Thyroid gland (tissue), 4 donors: ENCODE measurements at regions not wholly inside any gene's neighbourhood (a gene's known extent, or its start where the extent isn't known, plus 50 kb on each side); places are given as distances from the start of the nearest gene placed in this dataset.

Experiments
- DNase-seq, 2 donors: peaks; one replicate each; pipeline ENCODE4 v3.0.0-alpha.2; 2019
- H3K27ac ChIP-seq, 3 donors: fragments of 200-600 bp; sonication (generic); 1 replicate in 2 of 3; 2 replicates in 1 of 3; pipeline ENCODE4 v1.5.1; 2016 to 2019; ENCODE audit warnings: mild to moderate bottlenecking in 1 of 3, moderate library complexity in 1 of 3
- H3K27me3 ChIP-seq: fragments of 200-600 bp; sonication (generic); one replicate; pipeline ENCODE4 v1.5.1; 2019
- H3K36me3 ChIP-seq, 2 donors: fragments of 200-600 bp; sonication (generic); one replicate each; pipeline ENCODE4 v1.5.1; 2016 to 2019
- H3K4me1 ChIP-seq, 2 donors: fragments of 200-600 bp; sonication (generic); one replicate each; pipeline ENCODE4 v1.5.1; 2017 to 2019
- H3K4me3 ChIP-seq, 3 donors: fragments of 200-600 bp; sonication (generic); replicated peaks in 1 of 3; 1 replicate in 2 of 3; 2 replicates in 1 of 3; pipeline ENCODE4 v1.5.1; 2016; ENCODE audit warnings: mild to moderate bottlenecking in 1 of 3
- H3K9me3 ChIP-seq: fragments of 200-600 bp; sonication (generic); one replicate; pipeline ENCODE4 v1.5.1; 2017
- POLR2A ChIP-seq, 2 donors: fragments of 450-650 bp; IDR thresholded peaks; one replicate each; pipeline ENCODE4 v1.6.1; 2017; ENCODE audit warnings: antibody characterized with exemption in 2 of 2, mild to moderate bottlenecking in 2 of 2, moderate library complexity in 1 of 2
- WGBS, 2 donors: methylation state at CpG; one replicate each; pipeline ENCODE4 v1.1.5; 2017; 5-methylcytosine and 5-hydroxymethylcytosine counted together
- intact Hi-C: fragments of 100-400 bp; cut with DNase I; formaldehyde crosslinking; loops from one replicate; pipeline ENCODE4 v1.15.1; 2023
- TF ChIP-seq, protein P1 (sequence below), 6 experiments: fragments of 200-600 bp in 3 of 6; fragments of 450-650 bp in 3 of 6; sonication (generic) in 3 of 6; IDR thresholded peaks; one replicate each; pipeline ENCODE4 v1.5.1; 2016 to 2019; ENCODE audit warnings: antibody characterized with exemption in 6 of 6, mild to moderate bottlenecking in 2 of 6, inconsistent platforms in 1 of 6, moderate library complexity in 1 of 6

DNA sequence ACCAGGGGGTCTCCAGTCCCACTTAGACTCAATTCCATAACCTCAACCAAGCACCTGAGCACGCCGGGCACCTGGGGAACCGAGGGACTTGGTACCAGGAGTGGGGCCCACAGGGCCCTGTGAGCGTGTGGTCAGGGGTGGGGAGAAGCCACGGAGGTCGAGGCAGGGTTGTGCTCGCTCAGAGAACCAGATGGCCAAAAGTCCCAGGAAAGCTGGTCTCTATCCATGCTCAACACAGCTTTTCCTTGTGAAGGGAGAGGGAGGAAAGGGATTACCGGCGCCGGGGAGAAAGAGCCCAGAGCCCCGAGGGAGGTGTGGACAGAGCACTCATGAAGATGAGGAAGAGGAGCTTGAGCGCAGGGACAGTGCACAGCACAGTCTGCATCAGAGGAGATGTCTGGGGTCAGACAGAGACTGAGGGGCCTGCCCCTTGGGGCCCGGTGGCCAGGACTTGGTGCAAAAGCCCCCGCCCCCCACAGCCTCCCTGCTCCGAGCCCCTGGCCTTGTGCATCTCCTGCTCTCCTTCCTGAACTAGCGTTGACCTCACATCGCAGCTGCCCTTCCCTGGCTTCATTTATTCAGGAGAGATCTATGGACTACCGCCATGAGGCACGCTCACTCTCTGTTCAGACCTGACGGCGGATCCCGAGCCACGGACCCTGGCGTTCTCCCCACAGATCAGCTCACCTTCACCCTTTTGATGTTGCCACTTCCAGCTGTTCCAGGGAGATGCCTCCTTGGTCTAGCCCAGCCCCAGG, 355.4 kb upstream of the TNRC6C start:
- DNase-seq = no peak
- Histone ChIP-seq H3K4me3 (no peak overlapping the region), H3K27ac (peak overlapping the region; percentile 61 to 89 (median 79)), H3K27me3 (no peaks in the 10 kb centered on the region), H3K9me3 (no peaks in the 10 kb centered on the region), H3K36me3 (no peaks in the 10 kb centered on the region), H3K4me1 (peaks cover 10 to 32% of the 10 kb centered on the region in 2 donors)
- TF ChIP-seq, protein P1, sequence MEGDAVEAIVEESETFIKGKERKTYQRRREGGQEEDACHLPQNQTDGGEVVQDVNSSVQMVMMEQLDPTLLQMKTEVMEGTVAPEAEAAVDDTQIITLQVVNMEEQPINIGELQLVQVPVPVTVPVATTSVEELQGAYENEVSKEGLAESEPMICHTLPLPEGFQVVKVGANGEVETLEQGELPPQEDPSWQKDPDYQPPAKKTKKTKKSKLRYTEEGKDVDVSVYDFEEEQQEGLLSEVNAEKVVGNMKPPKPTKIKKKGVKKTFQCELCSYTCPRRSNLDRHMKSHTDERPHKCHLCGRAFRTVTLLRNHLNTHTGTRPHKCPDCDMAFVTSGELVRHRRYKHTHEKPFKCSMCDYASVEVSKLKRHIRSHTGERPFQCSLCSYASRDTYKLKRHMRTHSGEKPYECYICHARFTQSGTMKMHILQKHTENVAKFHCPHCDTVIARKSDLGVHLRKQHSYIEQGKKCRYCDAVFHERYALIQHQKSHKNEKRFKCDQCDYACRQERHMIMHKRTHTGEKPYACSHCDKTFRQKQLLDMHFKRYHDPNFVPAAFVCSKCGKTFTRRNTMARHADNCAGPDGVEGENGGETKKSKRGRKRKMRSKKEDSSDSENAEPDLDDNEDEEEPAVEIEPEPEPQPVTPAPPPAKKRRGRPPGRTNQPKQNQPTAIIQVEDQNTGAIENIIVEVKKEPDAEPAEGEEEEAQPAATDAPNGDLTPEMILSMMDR (IDR thresholded peaks at IDR 0.05) = no peak
- TF ChIP-seq POLR2A (IDR thresholded peaks at IDR 0.05) = no peak
- 85 to 89% methylated on average over 24 of the region's 24 CpGs for WGBS, 2 donors
- intact Hi-C loops = no loop called here

DNA sequence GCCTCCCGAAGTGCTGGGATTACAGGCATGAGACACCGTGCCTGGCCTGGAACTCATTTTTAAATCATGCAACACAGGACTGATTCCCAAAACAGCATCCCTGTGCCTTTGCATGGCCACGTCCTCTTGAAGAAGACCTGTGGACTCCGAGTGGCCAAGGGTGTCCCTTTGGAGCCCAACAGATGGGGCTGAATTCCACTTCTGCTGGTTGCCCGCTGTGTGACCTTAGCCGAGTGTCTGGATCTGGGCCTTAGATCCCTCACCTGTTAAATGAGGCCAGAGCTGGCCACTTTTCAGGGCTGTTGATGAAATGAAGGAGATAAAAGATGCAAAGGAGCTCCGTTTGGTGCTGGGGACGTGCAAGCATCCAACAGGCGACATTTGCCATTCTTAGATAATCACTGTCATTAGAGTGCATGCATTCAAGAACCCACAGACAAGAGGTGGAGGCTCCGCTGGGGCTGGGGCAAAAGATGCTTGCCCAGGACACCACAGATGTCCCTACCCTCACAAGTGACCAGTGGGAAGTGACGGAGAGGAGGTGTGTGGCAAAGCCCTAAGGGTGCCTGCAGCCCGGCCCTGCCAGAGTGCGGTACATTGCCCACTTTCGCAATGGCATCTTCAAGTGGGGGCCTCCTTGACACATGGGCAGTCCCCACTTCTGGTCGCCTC, 354.1 kb upstream of the TNRC6C start:
- Histone ChIP-seq H3K4me3 (no peak overlapping the region), H3K27me3 (no peaks in the 10 kb centered on the region), H3K27ac (no peak overlapping the region), H3K4me1 (peaks cover 10 to 32% of the 10 kb centered on the region in 2 donors), H3K36me3 (no peaks in the 10 kb centered on the region), H3K9me3 (no peaks in the 10 kb centered on the region)
- intact Hi-C loops = no loop called here
- no peak for DNase-seq
- TF ChIP-seq POLR2A (IDR thresholded peaks at IDR 0.05) = no peak
- TF ChIP-seq, protein P1 (IDR thresholded peaks at IDR 0.05) = no peak
- WGBS, 2 donors = 91 to 92% methylated on average over 15 of the region's 15 CpGs

- intact Hi-C loops = no loop called here
- H3K36me3 ChIP-seq = no peaks in the 10 kb centered on the region
- peaks cover 10 to 32% of the 10 kb centered on the region in 2 donors for H3K4me1 ChIP-seq
- DNase-seq = no peak
- H3K9me3 ChIP-seq = no peaks in the 10 kb centered on the region
- TF ChIP-seq POLR2A (IDR thresholded peaks at IDR 0.05) = no peak
- H3K4me3 ChIP-seq = no peak overlapping the region
- no peak overlapping the region for H3K27ac ChIP-seq
- H3K27me3 ChIP-seq = no peaks in the 10 kb centered on the region
- 98 to 99% methylated on average over 3 of the region's 3 CpGs for WGBS, 2 donors
These were observed 353.6 kb upstream of the TNRC6C start for GRCh38 chr17:77604973-77605313.

DNA sequence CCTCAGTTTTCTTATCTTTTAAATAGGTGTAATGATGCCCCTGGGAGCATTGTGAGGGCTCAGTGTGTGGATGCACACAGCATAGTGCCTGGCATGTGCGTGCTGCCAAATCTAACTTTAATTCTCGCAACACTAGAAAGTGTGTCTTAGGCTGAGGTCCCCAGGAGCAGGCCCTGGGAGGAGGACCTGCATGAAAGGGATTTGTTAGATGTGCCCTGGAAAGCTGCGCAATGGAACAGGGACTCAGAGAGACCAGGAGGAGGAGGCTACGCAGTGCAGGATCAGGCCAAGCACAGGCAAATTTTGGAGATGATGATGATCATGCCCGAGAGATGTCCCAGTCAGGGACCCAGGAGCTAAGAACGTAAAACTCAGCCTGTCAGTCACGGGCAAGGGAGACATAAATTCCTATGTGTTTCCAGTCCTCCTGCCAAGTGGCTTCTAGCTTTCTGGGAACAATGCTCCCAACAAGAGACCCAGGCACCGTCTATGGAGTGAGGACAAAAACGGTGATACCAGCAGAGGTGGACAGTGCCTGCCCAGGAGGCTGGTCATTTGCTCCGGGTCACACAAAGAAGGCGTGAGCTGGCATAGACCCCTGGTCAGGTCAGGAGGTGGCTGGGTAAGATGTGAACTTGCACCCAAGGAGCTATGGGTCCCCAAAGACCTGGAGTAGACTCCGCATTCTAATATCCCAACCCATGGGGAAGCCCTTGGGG, 352.2 kb upstream of the TNRC6C start:
- Histone ChIP-seq H3K27me3 (no peaks in the 10 kb centered on the region), H3K4me1 (peaks cover 4 to 23% of the 10 kb centered on the region in 2 donors), H3K27ac (no peak overlapping the region), H3K36me3 (no peaks in the 10 kb centered on the region), H3K4me3 (no peak overlapping the region), H3K9me3 (no peaks in the 10 kb centered on the region)
- TF ChIP-seq, protein P1 (IDR thresholded peaks at IDR 0.05) = no peak
- no peak for TF ChIP-seq POLR2A (IDR thresholded peaks at IDR 0.05)
- 85 to 90% methylated on average over 10 to 12 of the region's 12 CpGs for WGBS, 2 donors
- DNase-seq = no peak
- intact Hi-C loops = no loop called here

- Histone ChIP-seq H3K4me3 (no peak overlapping the region), H3K9me3 (no peaks in the 10 kb centered on the region), H3K36me3 (no peaks in the 10 kb centered on the region), H3K4me1 (peaks cover 2 to 17% of the 10 kb centered on the region in 2 donors), H3K27ac (no peak overlapping the region), H3K27me3 (no peaks in the 10 kb centered on the region)
- WGBS, 2 donors = 72 to 91% methylated on average over 6 of the region's 6 CpGs
- intact Hi-C loops = no loop called here
- TF ChIP-seq POLR2A (IDR thresholded peaks at IDR 0.05) = no peak
- TF ChIP-seq, protein P1 (IDR thresholded peaks at IDR 0.05) = no peak
- no peak for DNase-seq
These were observed 351.7 kb upstream of the TNRC6C start for GRCh38 chr17:77606865-77607210.
